ENCODE measurements at regions not wholly inside any gene's neighbourhood (a gene's known extent, or its start where the extent isn't known, plus 50 kb on each side); places are given as distances from the start of the nearest gene placed in this dataset.
"Not testable (repeated sequence)": the region's sequence is repeated elsewhere in the genome, so short reads cannot be mapped to it uniquely, and the experiment has no call there.

- DNase-seq (ENCODE audit: low read depth): no peak
- TF ChIP-seq CTCF (conservative IDR thresholded peaks at IDR 0.05; ENCODE audit: control insufficient read depth, insufficient read depth, low read depth, low read length): no peak
- no peak overlapping the region for H3K4me3 ChIP-seq (ENCODE audit: control insufficient read depth, low read depth, low read length)
Measured at GRCh38 chr9:15058236-15058635, 148.0 kb upstream of the FREM1 start.

- TF ChIP-seq CTCF (conservative IDR thresholded peaks at IDR 0.05; ENCODE audit: control insufficient read depth, insufficient read depth, low read depth, low read length): peak; percentile 27
- not testable (repeated sequence) for H3K4me3 ChIP-seq (ENCODE audit: control insufficient read depth, low read depth, low read length)
- peak; percentile 30 for DNase-seq (ENCODE audit: low read depth)
Measured at GRCh38 chr9:15055284-15055683, 145.1 kb upstream of the FREM1 start.

- no peak for TF ChIP-seq CTCF (conservative IDR thresholded peaks at IDR 0.05; ENCODE audit: control insufficient read depth, insufficient read depth, low read depth, low read length)
- no peak for DNase-seq (ENCODE audit: low read depth)
- no peak overlapping the region for H3K4me3 ChIP-seq (ENCODE audit: control insufficient read depth, low read depth, low read length)
Measured at GRCh38 chr9:15048772-15049171, 138.5 kb upstream of the FREM1 start.

- no peak overlapping the region for H3K4me3 ChIP-seq (ENCODE audit: control insufficient read depth, low read depth, low read length)
Measured at GRCh38 chr9:15047028-15047551, 136.9 kb upstream of the FREM1 start.

GRCh38 chr9:15033316-15033715 is 123.1 kb upstream of the FREM1 start:
- no peak overlapping the region for H3K4me3 ChIP-seq (ENCODE audit: control insufficient read depth, low read depth, low read length)
- no peak for DNase-seq (ENCODE audit: low read depth)
- no peak for TF ChIP-seq CTCF (conservative IDR thresholded peaks at IDR 0.05; ENCODE audit: control insufficient read depth, insufficient read depth, low read depth, low read length)

More at GRCh38 chr9:15047028-15047551, 136.9 kb upstream of the FREM1 start:
- no peak for TF ChIP-seq CTCF (conservative IDR thresholded peaks at IDR 0.05; ENCODE audit: control insufficient read depth, insufficient read depth, low read depth, low read length)
- no peak for DNase-seq (ENCODE audit: low read depth)

GRCh38 chr9:15032860-15033259 is 122.6 kb upstream of the FREM1 start:
- no peak overlapping the region for H3K4me3 ChIP-seq (ENCODE audit: control insufficient read depth, low read depth, low read length)
- DNase-seq (ENCODE audit: low read depth): no peak
- no peak for TF ChIP-seq CTCF (conservative IDR thresholded peaks at IDR 0.05; ENCODE audit: control insufficient read depth, insufficient read depth, low read depth, low read length)

GRCh38 chr9:15021146-15021545 is 110.9 kb upstream of the FREM1 start:
- DNase-seq (ENCODE audit: low read depth): no peak
- TF ChIP-seq CTCF (conservative IDR thresholded peaks at IDR 0.05; ENCODE audit: control insufficient read depth, insufficient read depth, low read depth, low read length): no peak

More at GRCh38 chr9:15021146-15021545, 110.9 kb upstream of the FREM1 start:
- no peak overlapping the region for H3K4me3 ChIP-seq (ENCODE audit: control insufficient read depth, low read depth, low read length)

Data from fibroblast of mammary gland (primary cell).